ENCODE measurements at regions not wholly inside any gene's neighbourhood (a gene's known extent, or its start where the extent isn't known, plus 50 kb on each side); places are given as distances from the start of the nearest gene placed in this dataset.

- no peak overlapping the region for H3K27ac Mint-ChIP-seq
- no peaks in the 10 kb centered on the region for H3K9me3 Mint-ChIP-seq (ENCODE audit: insufficient read depth)
- no peaks in the 10 kb centered on the region for H3K4me1 Mint-ChIP-seq (ENCODE audit: low read depth)
- ChIA-PET CTCF (no interaction called here), POLR2A (no interaction called here)
- H3K27me3 Mint-ChIP-seq (ENCODE audit: low read depth), result no peaks in the 10 kb centered on the region
- DNase-seq (no peak), ATAC-seq (no peak)
- H3K36me3 Mint-ChIP-seq (ENCODE audit: low read depth), result no peaks in the 10 kb centered on the region
- H3K4me3 Mint-ChIP-seq, result no peak overlapping the region
Observed at GRCh38 chr3:168341956-168342936, 246.5 kb upstream of the GOLIM4 start.

DNA sequence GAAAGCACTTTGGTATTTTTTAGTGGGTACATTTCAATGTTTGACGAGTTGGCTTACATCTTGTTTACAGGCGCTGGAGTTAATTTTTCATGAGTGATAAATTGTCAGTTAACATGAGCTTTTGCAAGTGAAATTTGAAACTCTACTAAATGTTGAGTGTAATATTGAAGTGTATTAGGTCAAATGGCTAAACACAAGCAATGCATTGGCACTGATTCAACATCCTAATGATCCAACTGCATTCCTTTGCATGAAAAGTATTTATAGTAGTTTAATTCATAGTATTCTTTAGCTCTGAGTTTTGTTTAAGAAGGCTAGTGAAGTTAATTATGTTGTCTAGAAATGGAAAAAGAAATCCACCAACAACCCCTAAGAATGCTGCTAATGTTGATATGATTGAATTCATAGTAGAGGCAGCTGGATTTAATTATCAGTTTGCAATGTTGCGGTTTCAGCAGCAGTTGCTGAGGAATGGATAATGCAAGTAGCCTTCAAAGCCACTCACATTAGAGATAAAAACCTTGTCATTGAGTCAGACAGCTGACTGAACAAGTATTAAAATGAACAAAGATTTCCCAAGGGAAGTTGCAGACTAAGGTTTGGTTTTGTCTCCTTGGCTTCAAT is 245.6 kb upstream of the GOLIM4 start:
- ATAC-seq (no peak), DNase-seq (no peak)
- H3K36me3 Mint-ChIP-seq (ENCODE audit: low read depth), result no peaks in the 10 kb centered on the region
- POLR2A ChIA-PET, result no interaction called here
- no peaks in the 10 kb centered on the region for H3K9me3 Mint-ChIP-seq (ENCODE audit: insufficient read depth)
- H3K27ac Mint-ChIP-seq, result no peak overlapping the region
- no peak overlapping the region for H3K4me3 Mint-ChIP-seq
- no peaks in the 10 kb centered on the region for H3K27me3 Mint-ChIP-seq (ENCODE audit: low read depth)
- H3K4me1 Mint-ChIP-seq (ENCODE audit: low read depth), result no peaks in the 10 kb centered on the region
- CTCF ChIA-PET, result interaction anchor here (0.7 kb wide), 1 partner anchor 49 kb away, joined by 3 read pairs; no protein-coding TSS in a partner anchor

DNA sequence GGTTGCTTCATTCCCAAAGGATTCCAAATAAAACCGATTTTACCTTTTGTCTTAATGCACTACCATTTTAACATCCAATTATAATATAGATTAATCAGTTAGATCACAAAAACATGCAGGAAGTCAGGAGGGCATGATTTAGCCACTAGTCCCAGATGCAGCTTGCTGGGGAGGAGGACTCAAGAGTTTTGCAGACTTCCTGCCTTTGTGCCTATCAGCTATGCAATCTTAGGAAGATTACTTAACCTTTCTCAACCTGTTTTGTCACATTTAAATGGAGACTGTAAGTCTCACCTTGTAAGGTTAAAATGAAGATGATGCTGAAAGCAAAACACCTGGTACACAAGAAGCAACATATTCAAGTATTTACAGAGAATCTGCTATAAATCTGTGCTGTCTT is 242.4 kb upstream of the GOLIM4 start:
- DNase-seq (no peak), ATAC-seq (no peak)
- Mint-ChIP-seq H3K27ac (no peak overlapping the region), H3K4me3 (no peak overlapping the region), H3K9me3 (ENCODE audit: insufficient read depth) (no peaks in the 10 kb centered on the region), H3K27me3 (ENCODE audit: low read depth) (no peaks in the 10 kb centered on the region), H3K36me3 (ENCODE audit: low read depth) (no peaks in the 10 kb centered on the region), H3K4me1 (ENCODE audit: low read depth) (no peaks in the 10 kb centered on the region)
- CTCF ChIA-PET, result no interaction called here
- POLR2A ChIA-PET, result no interaction called here

- Mint-ChIP-seq H3K27me3 (ENCODE audit: low read depth) (no peaks in the 10 kb centered on the region), H3K27ac (no peak overlapping the region), H3K4me3 (no peak overlapping the region), H3K4me1 (ENCODE audit: low read depth) (no peaks in the 10 kb centered on the region), H3K9me3 (ENCODE audit: insufficient read depth) (peaks cover 4% of the 10 kb centered on the region), H3K36me3 (ENCODE audit: low read depth) (no peaks in the 10 kb centered on the region)
- ChIA-PET CTCF (no interaction called here), POLR2A (no interaction called here)
- no peak for DNase-seq
- no peak for ATAC-seq
Observed at GRCh38 chr3:168336276-168336675, 240.6 kb upstream of the GOLIM4 start.

DNA sequence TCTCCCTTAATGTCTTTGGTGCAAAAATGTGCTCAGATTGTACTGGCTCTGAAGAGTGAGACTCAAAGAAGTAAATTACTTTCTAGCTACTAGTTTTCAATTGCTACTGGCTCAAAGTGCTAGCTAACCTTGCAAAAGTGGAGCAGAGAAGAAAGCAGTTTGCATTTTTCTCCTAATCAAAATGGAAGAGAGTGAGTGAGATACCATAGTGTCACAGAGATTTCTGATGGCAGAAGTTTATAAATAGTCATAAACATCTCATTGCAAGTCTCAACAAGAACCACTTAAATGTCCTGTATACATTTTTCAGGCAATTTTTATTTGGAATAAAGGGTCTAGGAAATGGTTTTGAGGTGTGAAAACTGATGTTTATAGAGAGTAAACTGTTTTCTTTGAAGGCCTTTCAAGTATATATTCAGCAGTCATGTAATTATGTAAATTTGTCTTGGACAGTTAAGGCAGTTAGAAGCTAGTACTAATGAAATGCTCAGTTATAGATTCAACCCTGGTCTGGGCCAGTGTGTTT is 237.7 kb upstream of the GOLIM4 start:
- Mint-ChIP-seq H3K4me1 (ENCODE audit: low read depth) (no peaks in the 10 kb centered on the region), H3K4me3 (no peak overlapping the region), H3K27ac (no peak overlapping the region), H3K27me3 (ENCODE audit: low read depth) (no peaks in the 10 kb centered on the region), H3K9me3 (ENCODE audit: insufficient read depth) (peaks cover 4% of the 10 kb centered on the region), H3K36me3 (ENCODE audit: low read depth) (no peaks in the 10 kb centered on the region)
- ChIA-PET CTCF (no interaction called here), POLR2A (no interaction called here)
- DNase-seq (no peak), ATAC-seq (no peak)

DNA sequence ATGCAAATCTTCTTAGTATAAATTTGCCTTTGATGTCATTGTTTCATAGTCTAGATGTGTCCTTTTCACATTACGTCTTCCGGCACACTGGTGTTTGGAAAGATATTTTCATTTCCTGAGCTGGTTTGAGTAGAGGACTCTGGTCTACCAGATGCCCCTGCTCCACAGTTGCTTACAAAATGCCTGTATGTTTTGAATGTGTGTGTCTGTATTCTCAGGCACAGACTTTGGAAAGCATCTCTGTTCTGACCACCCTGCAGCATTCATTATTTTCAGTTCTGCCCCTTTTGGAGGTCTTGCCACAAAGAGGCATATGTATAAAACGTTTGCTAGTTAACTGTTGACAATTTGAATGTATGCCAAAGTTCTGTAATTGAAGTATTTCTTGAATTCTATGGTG is 236.0 kb upstream of the GOLIM4 start:
- ATAC-seq, result no peak
- H3K9me3 Mint-ChIP-seq (ENCODE audit: insufficient read depth), result peaks cover 4% of the 10 kb centered on the region

GRCh38 chr3:168330983-168331382 is 235.3 kb upstream of the GOLIM4 start:
- Mint-ChIP-seq H3K27me3 (ENCODE audit: low read depth) (no peaks in the 10 kb centered on the region), H3K4me1 (ENCODE audit: low read depth) (no peaks in the 10 kb centered on the region), H3K9me3 (ENCODE audit: insufficient read depth) (peaks cover 4% of the 10 kb centered on the region), H3K36me3 (ENCODE audit: low read depth) (no peaks in the 10 kb centered on the region), H3K4me3 (no peak overlapping the region), H3K27ac (no peak overlapping the region)
- ChIA-PET POLR2A (no interaction called here), CTCF (no interaction called here)
- ATAC-seq (no peak), DNase-seq (no peak)

More for the DNA sequence above, 236.0 kb upstream of the GOLIM4 start:
- ChIA-PET CTCF (no interaction called here), POLR2A (no interaction called here)
- H3K4me1 Mint-ChIP-seq (ENCODE audit: low read depth), result no peaks in the 10 kb centered on the region
- DNase-seq, result no peak
- no peak overlapping the region for H3K27ac Mint-ChIP-seq
- H3K27me3 Mint-ChIP-seq (ENCODE audit: low read depth), result no peaks in the 10 kb centered on the region
- no peak overlapping the region for H3K4me3 Mint-ChIP-seq
- no peaks in the 10 kb centered on the region for H3K36me3 Mint-ChIP-seq (ENCODE audit: low read depth)

- Mint-ChIP-seq H3K9me3 (ENCODE audit: insufficient read depth) (peaks cover 4% of the 10 kb centered on the region), H3K4me1 (ENCODE audit: low read depth) (no peaks in the 10 kb centered on the region), H3K27me3 (ENCODE audit: low read depth) (no peaks in the 10 kb centered on the region), H3K4me3 (no peak overlapping the region), H3K27ac (no peak overlapping the region), H3K36me3 (ENCODE audit: low read depth) (no peaks in the 10 kb centered on the region)
- no peak for ATAC-seq
- CTCF ChIA-PET, result no interaction called here
- POLR2A ChIA-PET, result no interaction called here
- no peak for DNase-seq
Observed at GRCh38 chr3:168327856-168328255, 232.1 kb upstream of the GOLIM4 start.

GRCh38 chr3:168325684-168326083 is 230.0 kb upstream of the GOLIM4 start:
- no peak for DNase-seq
- ATAC-seq, result no peak
- H3K27me3 Mint-ChIP-seq (ENCODE audit: low read depth), result no peaks in the 10 kb centered on the region
- H3K27ac Mint-ChIP-seq, result no peak overlapping the region
- H3K9me3 Mint-ChIP-seq (ENCODE audit: insufficient read depth), result no peaks in the 10 kb centered on the region
- H3K36me3 Mint-ChIP-seq (ENCODE audit: low read depth), result no peaks in the 10 kb centered on the region
- H3K4me1 Mint-ChIP-seq (ENCODE audit: low read depth), result no peaks in the 10 kb centered on the region
- CTCF ChIA-PET, result no interaction called here
- no peak overlapping the region for H3K4me3 Mint-ChIP-seq
- POLR2A ChIA-PET, result no interaction called here

DNA sequence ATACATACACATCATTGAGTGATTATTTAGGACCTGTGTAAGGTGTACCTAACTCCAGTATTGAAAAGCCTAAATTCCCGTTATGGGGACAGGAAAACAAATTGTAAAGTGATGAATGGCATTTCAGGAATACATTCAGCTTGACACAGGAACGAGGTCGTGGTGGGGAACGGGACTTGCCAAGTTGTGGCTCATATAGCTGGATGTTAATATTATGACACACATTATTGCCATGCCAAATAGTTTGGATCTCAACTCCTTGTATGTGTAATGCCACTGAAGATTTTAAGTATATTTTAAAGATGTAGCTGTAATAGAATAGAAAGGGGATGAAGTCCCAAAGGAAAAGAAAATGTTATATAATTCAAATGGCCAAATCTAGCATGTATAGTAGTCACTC is 227.2 kb upstream of the GOLIM4 start:
- POLR2A ChIA-PET, result no interaction called here
- CTCF ChIA-PET, result interaction anchor here (1.2 kb wide), 1 partner anchor 121 kb away, joined by 3 read pairs; no protein-coding TSS in a partner anchor
- Mint-ChIP-seq H3K9me3 (ENCODE audit: insufficient read depth) (peaks cover 3% of the 10 kb centered on the region), H3K4me3 (no peak overlapping the region), H3K27me3 (ENCODE audit: low read depth) (no peaks in the 10 kb centered on the region), H3K36me3 (ENCODE audit: low read depth) (no peaks in the 10 kb centered on the region), H3K4me1 (ENCODE audit: low read depth) (no peaks in the 10 kb centered on the region), H3K27ac (no peak overlapping the region)
- DNase-seq (no peak), ATAC-seq (no peak)

DNA sequence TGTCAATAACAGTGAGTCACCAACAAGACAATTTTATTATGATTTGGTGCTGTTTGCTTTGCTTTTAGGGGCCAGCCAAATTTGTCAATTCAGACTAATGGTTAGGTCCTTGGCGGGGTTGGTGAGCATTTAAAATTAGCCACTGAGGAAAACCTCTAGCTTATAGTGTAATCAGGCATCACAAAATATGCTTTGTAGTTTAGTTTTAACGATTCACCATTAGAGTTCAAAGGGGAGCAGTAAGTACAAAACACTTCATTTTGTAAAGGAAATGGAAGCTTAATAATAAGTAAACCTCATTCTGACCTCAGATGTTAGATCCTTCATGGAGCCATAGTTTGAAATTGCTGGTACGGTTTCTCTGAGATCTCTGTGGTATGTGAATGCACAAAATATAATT is 218.4 kb upstream of the GOLIM4 start:
- Mint-ChIP-seq H3K4me3 (no peak overlapping the region), H3K36me3 (ENCODE audit: low read depth) (no peaks in the 10 kb centered on the region), H3K27ac (no peak overlapping the region), H3K27me3 (ENCODE audit: low read depth) (no peaks in the 10 kb centered on the region), H3K9me3 (ENCODE audit: insufficient read depth) (peaks cover 3% of the 10 kb centered on the region), H3K4me1 (ENCODE audit: low read depth) (no peaks in the 10 kb centered on the region)
- ATAC-seq (no peak), DNase-seq (no peak)
- ChIA-PET CTCF (no interaction called here), POLR2A (no interaction called here)

DNA sequence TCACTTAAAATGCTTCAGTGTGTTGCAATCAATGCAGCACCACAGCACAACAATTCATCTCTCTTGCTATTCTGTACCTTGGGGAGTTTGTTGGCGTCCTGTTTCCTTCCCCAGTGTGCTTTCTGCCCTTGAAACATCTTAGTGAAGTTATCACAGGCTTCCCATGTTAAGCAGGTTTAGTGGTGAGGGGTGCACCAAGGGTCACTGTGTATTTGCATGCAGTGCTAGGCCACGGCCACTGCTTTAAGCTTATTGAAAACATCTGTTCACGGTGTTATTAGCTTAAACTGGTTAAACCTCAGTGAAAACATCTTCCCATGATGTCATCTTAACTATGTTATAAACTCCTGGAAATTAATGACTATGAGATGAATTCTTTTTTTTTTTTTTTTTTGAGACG is 217.3 kb upstream of the GOLIM4 start:
- ATAC-seq, result no peak
- Mint-ChIP-seq H3K36me3 (ENCODE audit: low read depth) (no peaks in the 10 kb centered on the region), H3K27me3 (ENCODE audit: low read depth) (no peaks in the 10 kb centered on the region), H3K27ac (no peak overlapping the region), H3K4me3 (no peak overlapping the region), H3K4me1 (ENCODE audit: low read depth) (no peaks in the 10 kb centered on the region), H3K9me3 (ENCODE audit: insufficient read depth) (no peaks in the 10 kb centered on the region)
- ChIA-PET CTCF (no interaction called here), POLR2A (no interaction called here)
- DNase-seq, result no peak

Data from activated CD8-positive, alpha-beta T cell treated with anti-CD3 and anti-CD28 coated beads, Interleukin-2, amount 10 ng/mL, durations not matched to agents 7 days and 5 days (primary cell).